GM10248 (cell line): ENCODE measurements at regions not wholly inside any gene's neighbourhood (a gene's known extent, or its start where the extent isn't known, plus 50 kb on each side); places are given as distances from the start of the nearest gene placed in this dataset.

Experiments used
- CTCF ChIA-PET: fragments of 300-600 bp; sonication (Branson Sonifier 250); formaldehyde crosslinking; extraction: SDS; loops from one replicate; lab custom pipeline; 2021; ENCODE audit warnings: antibody characterized with exemption; lab: Yijun Ruan, JAX
- POLR2A ChIA-PET: fragments of 350-650 bp; sonication (Branson Sonifier 250); formaldehyde crosslinking; extraction: SDS; loops from one replicate; lab custom pipeline; 2020; ENCODE audit warnings: antibody characterized with exemption; lab: Yijun Ruan, JAX
- DNase-seq: peaks from one replicate; pipeline ENCODE4 v3.0.0; 2012; ENCODE audit errors: extremely low spot score
- TF ChIP-seq, protein P1 (sequence below): IDR thresholded peaks from 2 replicates; pipeline ENCODE4 v1.5.1; 2012; ENCODE audit warnings: mild to moderate bottlenecking, low read depth; ENCODE audit errors: extremely low read depth, missing control alignments, control extremely low read depth

DNA sequence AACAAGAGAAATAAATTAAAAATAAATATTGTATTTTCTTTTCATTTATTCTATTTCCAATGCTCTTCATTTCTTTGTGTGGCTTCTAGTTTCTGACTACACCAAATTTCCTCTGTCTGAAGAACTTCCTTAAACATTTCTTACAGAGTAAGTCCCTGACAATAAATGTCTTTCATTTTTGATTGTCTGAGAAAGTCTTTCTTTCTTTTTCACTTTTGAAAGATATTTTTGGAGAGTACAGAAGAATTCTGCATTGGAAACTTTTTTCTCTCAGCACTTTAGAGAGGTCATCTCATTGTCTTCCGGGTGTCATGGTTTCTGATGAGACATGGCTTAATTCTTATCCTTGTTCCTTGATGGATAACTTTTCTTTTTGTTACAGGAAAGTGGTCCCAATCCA lies 119.6 kb downstream of the MOBP start:
- TF ChIP-seq, protein P1, sequence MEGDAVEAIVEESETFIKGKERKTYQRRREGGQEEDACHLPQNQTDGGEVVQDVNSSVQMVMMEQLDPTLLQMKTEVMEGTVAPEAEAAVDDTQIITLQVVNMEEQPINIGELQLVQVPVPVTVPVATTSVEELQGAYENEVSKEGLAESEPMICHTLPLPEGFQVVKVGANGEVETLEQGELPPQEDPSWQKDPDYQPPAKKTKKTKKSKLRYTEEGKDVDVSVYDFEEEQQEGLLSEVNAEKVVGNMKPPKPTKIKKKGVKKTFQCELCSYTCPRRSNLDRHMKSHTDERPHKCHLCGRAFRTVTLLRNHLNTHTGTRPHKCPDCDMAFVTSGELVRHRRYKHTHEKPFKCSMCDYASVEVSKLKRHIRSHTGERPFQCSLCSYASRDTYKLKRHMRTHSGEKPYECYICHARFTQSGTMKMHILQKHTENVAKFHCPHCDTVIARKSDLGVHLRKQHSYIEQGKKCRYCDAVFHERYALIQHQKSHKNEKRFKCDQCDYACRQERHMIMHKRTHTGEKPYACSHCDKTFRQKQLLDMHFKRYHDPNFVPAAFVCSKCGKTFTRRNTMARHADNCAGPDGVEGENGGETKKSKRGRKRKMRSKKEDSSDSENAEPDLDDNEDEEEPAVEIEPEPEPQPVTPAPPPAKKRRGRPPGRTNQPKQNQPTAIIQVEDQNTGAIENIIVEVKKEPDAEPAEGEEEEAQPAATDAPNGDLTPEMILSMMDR = no peak
- ChIA-PET POLR2A (no interaction called here), CTCF (no interaction called here)
- DNase-seq = no peak

DNA sequence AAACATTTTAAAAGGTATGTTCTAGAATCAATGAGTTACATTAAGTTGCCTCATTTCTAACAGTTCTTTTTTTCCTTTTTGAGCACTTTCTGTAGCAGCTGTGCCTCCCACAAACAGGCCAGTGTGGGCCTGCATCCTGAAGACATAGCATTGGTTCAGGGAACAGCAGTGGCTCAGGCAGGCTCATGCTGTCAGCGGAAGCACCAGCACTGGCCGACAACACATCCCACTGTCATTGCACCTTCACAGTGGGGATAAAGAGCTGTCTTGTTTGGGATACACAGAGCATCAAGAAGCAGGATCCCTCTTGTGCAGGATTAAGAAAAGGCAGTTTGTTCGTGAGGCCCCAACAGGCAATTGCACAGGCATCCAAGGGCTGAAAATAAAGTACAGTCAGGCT lies 123.3 kb downstream of the MOBP start:
- CTCF ChIA-PET = no interaction called here
- DNase-seq = no peak
- POLR2A ChIA-PET = no interaction called here
- TF ChIP-seq, protein P1 = no peak

DNA sequence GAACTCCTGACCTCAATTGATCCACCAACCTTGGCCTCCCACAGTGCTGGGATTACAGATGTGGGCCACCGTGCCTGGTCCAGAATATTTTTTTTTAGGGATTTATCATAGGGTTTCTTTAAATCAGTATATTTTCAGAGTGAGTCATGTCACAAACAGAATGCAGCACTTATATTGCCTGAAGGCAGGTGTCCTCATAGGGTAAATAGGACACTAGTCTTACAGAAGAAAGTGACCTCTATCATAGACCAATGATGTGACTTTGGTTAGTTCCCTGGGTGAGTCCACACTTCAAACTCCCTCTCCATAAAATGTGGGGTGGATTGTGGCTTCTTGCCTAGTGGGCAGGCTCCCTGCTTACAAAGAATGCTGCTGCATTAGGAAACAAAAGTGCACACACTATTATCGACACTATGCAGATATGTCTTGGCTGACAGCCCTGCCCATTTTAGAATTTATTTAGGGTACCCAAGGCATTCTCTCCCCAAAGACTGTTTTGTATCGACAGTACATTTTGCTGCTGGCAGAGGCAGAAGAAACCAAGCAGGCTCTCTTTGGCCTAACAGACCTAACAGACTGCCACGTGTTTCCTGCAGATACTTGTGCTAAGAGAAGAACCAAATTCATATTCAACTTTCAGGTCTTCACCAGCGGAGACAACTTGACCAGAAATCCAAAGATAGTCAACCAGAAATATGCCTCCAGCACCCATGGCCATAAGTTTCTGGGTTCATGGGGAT lies 125.0 kb downstream of the MOBP start:
- POLR2A ChIA-PET = no interaction called here
- CTCF ChIA-PET = no interaction called here
- TF ChIP-seq, protein P1 = no peak
- DNase-seq = no peak

DNA sequence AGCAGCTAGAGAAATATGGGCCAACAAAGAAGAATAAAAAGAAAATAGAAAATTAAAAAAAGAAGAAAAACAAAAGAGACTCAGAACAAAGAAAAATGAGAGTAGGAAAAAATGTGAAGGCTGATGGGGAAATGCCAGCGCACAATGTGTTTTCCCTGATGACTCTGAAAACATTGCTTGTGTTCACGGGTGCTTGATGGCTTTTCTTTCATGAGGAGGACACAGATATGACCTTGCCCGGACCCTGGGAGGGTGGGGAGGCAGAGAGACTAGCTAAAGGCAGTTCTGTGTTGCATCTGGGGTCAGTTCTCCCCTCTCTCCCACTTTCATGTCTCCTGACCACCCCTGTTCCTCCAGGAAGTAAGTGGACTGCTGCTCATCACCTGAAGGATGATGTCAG lies 125.9 kb downstream of the MOBP start:
- no peak for DNase-seq
- TF ChIP-seq, protein P1 = no peak
- POLR2A ChIA-PET = no interaction called here
- CTCF ChIA-PET = no interaction called here

DNA sequence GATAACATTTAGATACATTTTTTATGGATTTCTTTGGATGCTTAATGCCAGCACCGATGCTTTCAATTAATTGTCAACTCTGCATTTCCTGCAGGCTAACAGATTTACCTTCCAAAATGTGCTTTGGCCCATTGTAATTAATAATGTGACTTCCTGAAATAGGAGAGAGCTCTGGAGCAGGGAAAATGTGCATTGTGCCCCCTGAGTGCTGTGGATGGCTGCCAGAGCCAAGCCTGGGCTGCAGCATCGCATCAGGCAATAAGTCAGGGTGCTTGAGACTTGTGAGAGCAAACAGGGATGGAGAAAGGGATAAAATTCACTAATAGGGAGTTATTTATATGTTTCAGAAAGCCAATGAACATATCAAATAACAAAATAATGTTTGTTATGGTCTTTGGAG lies 133.8 kb downstream of the MOBP start:
- ChIA-PET CTCF (interaction anchor here (0.9 kb wide), 1 partner anchor 25 kb away, joined by 3 read pairs; no protein-coding TSS in a partner anchor), POLR2A (no interaction called here)
- DNase-seq = no peak
- TF ChIP-seq, protein P1 = no peak

DNA sequence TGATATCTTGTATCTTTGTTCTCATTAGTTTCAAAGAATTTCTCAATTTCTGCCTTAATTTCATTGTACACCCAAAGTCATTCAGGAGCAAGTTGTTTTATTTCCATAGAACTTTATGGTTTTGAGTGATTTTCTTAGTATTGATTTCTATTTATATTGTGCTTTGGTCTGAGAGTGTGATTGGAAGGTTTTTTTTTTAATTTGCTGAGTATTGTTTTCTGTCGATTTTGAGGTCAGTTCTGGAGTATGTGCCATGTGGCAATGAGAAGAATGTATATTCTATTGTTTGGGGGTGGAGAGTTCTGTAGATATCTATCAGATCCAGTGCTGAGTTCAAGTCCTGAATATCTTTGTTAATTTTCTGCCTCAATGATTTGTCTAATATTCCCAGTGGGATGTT lies 138.4 kb downstream of the MOBP start:
- CTCF ChIA-PET = no interaction called here
- DNase-seq = no peak
- TF ChIP-seq, protein P1 = no peak
- POLR2A ChIA-PET = no interaction called here
